ENCODE measurements at regions not wholly inside any gene's neighbourhood (a gene's known extent, or its start where the extent isn't known, plus 50 kb on each side); places are given as distances from the start of the nearest gene placed in this dataset.

DNA sequence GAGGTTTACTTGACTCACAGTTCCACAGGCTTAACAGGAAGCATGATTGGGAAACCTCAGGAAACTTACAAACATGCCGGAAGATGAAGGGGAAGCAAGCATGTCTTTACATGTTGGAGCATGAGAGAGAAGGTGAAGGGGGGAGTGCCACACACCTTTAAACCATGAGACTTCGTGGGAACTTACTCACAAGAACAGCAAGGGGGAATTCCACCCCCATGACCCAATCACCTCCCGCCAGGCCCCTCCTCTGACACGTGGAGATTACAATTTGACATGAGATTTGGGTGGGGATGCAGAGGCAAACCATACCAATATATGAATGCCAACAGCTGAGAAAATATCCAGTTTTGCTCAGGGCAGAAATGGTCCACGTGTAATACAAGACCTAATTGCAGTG lies 518.6 kb downstream of the VRK1 start:
- DNase-seq = no peak

DNA sequence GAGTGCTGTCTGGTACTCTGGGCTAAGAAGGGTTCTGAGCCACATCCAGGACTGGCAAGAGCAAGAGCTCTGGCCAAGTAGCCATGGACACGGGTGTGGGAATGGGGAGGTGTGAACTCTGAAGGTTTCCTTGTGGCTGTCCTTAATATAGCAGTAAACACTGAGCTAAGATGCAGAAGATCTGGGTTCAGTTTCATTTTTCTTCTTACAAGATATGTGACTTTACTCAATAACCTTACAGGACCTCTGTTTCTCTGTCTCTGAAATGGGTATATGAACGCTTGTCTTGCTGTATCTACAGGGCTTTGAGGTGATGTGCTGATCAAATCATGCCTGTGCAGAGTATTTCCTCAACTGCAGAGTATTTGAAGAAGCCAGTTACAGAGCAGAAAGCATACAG lies 521.2 kb downstream of the VRK1 start:
- no peak for DNase-seq

DNA sequence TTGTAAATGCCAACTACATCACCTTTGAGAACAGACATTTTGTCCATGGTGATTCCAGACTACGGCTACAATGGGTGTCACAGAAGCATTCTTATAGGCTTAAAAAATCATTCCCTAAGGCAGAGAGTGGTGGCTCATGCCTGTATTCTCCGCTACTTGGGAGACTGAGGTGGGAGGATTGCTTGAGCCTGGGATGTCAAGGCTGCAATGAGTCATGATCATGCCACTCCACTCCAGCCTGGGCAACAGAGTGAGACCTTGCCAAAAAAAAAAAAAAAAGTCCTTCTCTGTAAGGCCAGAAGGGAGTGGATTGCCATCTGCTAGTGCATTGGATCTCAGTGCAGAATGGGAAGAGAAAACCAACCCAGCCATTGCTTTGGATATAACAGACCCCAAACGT lies 522.5 kb downstream of the VRK1 start:
- DNase-seq = no peak

GRCh38 chr14:97328743-97329142 lies 531.6 kb downstream of the VRK1 start:
- no peak for DNase-seq

- no peak for DNase-seq
Measured at GRCh38 chr14:97329701-97330100, 532.5 kb downstream of the VRK1 start.

GRCh38 chr14:97331058-97331457 lies 533.9 kb downstream of the VRK1 start:
- no peak for DNase-seq

- no peak for DNase-seq
Measured at GRCh38 chr14:97331526-97331925, 534.3 kb downstream of the VRK1 start.

- DNase-seq = no peak
Measured at GRCh38 chr14:97336179-97336578, 539.0 kb downstream of the VRK1 start.

GRCh38 chr14:97336816-97337215 lies 539.6 kb downstream of the VRK1 start:
- DNase-seq = no peak

DNA sequence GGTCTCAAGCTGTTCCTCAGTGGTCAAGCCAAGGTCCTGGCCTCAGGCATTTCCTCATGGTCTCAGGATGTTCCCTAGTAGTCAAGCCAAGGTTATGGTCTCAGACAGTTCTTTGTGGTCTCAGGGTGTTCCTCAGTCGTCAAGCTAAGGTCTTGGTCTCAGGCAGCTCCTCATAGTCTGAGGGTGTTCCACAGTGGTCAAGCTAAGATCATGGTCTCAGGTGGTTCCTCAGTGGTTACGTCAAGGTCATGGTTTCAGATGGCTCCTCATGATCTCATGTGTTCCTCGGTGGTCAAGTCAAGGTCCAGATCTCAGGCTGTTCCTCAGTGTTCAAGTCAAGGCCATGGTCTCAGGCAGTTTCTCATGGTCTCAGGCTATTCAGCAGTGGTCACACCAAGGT lies 540.1 kb downstream of the VRK1 start:
- DNase-seq = no peak

DNA sequence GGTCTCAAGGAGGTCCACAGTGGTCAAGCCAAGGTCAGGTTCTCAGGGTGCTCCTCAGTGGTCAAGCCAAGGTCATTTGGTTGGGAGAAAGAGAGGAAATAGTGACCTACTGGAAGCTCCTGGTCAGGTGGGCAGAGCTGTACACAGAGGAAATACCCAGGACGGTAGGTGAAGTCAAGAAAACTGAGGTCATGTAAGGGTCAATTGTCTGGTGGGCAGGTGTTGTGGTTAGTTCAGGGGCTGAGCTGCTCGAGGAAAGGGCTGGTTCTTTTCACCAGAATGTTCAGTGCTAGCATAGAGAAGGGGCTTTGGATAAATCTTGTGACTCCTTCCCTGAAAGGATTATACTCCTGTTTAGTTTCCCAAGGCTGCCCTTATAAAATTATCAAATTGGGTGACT lies 540.5 kb downstream of the VRK1 start:
- DNase-seq = no peak

GRCh38 chr14:97344666-97345065 lies 547.5 kb downstream of the VRK1 start:
- no peak for DNase-seq

DNA sequence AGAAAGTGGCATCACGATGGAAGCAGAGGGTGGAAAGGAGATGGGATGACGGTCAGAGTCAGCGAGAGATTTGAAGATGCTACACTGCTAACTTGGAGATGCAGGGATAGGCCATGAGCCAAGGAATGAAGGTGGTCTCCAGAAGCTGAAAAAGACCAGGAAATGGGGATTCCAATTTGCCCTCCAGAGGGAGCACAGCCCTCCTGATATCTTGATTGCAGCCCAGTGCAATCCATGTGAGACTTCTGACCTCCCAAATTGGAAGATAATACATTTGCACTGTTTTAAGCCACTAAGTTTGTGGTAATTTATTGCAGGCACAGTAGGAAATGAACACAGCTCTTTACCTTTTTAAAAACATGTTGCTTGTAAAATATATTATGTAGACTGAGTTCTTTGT lies 549.5 kb downstream of the VRK1 start:
- no peak for DNase-seq

GRCh38 chr14:97349463-97349862 lies 552.3 kb downstream of the VRK1 start:
- DNase-seq = no peak

- DNase-seq = no peak
Measured at GRCh38 chr14:97349946-97350345, 552.8 kb downstream of the VRK1 start.

DNA sequence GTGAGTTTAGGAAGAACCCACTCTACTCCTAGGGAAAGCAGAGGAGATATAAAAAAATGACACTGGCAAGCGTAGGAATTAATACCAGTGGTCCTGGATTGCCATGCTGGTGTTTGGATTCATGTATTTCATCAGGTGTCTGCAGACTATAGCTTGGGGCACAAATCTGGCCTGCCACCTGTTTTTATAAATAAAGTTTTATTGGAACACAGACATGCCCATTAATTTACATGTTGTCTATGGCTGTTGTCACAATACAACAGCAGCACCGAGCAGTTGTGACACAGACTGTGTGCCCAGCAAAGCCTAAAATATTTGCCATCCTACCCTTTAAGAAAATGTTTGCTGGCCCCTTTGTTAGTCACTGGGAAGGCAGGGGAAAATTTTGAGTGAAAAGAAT lies 553.2 kb downstream of the VRK1 start:
- DNase-seq = no peak

DNA sequence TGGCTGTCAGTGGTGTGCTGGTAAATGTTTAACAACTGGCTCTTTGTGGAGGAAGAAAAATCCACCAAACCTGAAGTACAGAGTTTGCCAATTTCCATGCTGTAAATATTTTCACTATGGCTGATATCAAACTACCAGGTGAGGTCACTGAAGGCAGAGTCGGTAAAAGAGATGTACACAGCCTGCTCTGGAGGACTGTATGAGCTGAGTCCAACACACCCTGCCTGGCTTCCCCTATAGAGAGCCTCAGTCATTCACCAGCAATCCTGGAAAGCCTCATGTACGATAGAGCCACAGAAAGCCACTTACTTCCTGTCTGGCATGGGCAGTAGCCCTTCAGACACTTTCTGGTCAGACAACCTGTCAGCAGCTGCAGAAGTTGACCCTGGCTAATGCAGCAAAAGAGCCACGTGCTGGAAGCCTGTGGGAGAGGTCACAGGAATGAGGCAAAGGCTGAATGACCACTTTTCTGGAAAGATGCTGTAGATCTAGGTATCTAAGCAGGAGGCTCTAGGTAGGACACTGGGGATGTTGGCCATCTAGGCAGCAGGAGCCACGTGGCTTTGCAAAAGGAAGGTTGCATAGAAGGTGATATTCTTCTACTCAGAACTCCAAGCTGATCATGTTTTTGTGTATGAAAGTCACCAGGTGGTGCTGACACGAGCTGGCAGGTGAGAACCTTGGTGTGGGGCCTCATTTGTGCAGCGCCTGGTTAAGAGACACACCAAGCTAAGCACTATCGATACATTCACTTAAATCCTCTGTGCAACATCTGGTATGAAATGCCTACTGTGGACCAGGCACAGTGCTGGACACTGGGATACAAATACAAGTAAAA lies 553.9 kb downstream of the VRK1 start:
- DNase-seq = no peak

GRCh38 chr14:97353102-97353501 lies 555.9 kb downstream of the VRK1 start:
- no peak for DNase-seq

GRCh38 chr14:97354119-97354722 lies 557.0 kb downstream of the VRK1 start:
- no peak for DNase-seq

GRCh38 chr14:97359341-97359740 lies 562.2 kb downstream of the VRK1 start:
- DNase-seq = no peak

DNA sequence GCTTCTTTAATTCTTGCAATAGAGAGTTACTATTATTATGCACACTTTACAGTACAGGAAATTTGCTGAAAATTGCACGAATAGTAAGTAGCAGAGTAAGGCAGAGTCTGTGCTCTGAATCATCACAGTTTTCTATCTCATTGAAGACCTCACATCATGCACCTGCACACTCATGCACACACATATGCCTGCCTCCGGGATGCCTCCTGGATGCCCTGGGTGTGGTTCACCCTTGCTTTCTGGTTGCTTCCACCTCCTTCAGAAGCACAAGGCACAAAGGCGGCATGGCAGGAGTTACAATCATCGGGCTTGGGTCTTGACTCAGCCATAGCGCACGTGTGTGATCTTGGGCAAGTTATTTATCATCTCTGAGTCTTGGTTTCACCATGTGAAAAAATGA lies 564.0 kb downstream of the VRK1 start:
- no peak for DNase-seq

GRCh38 chr14:97361958-97362357 lies 564.8 kb downstream of the VRK1 start:
- no peak for DNase-seq

GRCh38 chr14:97366400-97366799 lies 569.2 kb downstream of the VRK1 start:
- no peak for DNase-seq

DNA sequence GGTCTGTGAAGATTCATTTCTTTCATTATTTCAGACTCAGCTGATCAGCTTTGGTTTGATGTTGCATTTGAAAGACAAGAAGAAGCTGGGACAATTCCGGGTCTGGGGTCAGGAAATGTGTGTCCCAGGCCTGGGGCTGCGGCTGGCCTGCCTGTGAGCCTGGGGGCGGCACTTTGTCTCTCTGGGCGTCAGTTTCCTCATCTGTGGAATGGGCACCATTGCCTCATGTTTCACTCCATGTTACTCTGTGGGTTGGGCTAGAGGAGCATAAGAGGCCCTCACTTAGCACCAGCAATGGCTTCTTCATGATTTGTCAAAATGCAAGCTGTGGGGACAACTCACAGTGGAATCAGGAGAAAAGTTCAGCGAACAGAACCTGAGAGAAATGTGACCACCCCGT lies 570.1 kb downstream of the VRK1 start:
- DNase-seq = no peak

DNA sequence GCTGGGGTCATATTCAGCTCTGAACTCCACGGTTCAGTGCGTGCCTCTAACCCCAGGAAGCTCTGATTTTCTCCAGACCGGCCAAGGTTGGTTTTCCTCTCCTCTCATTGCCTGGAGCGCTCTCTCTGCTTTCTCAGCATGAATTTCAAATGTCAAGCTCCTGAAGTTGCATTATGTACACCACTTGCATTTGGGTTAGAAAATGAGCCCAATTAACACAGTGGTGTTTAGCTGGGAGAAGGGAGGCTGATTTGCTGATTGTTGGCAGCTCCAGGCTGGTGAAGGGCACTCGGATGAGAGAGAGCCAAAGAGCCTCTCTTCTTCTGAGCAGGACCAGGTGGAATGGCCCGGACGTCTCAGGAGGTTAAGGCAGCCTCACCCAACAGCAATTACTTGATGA lies 570.9 kb downstream of the VRK1 start:
- DNase-seq = no peak
